Pons (tissue), 1 donor: ENCODE measurements at regions not wholly inside any gene's neighbourhood (a gene's known extent, or its start where the extent isn't known, plus 50 kb on each side); places are given as distances from the start of the nearest gene placed in this dataset.

Source experiments
- DNase-seq: peaks from one replicate; pipeline ENCODE4 v3.0.0-alpha.2; 2016; ENCODE audit warnings: low spot score

GRCh38 chr18:39515299-39515698 is 1949.7 kb upstream of the CELF4 start:
- DNase-seq, result no peak

- no peak for DNase-seq
Measured at GRCh38 chr18:39513186-39513585, 1947.6 kb upstream of the CELF4 start.

GRCh38 chr18:39506581-39507330 is 1941.2 kb upstream of the CELF4 start:
- no peak for DNase-seq

GRCh38 chr18:39500306-39500705 is 1934.7 kb upstream of the CELF4 start:
- no peak for DNase-seq

DNA sequence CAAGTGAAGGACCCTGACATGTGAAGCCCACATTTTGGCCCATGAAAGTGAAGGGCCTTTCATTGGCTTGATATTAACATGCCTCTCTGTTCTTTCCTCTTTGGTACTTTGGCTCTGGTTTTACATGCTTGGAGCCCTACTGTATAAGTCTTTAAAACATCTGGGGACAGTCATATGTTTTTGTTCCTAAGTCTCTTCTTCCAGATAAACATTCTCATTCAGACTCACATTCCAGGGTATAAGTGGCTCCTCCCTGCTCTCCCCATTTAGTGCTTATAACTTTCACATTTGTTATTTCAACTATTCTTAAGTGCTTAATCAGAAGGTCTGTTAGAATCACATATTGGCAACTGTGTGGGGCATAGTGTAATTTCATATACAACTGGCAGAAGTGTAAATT is 1932.2 kb upstream of the CELF4 start:
- no peak for DNase-seq

DNA sequence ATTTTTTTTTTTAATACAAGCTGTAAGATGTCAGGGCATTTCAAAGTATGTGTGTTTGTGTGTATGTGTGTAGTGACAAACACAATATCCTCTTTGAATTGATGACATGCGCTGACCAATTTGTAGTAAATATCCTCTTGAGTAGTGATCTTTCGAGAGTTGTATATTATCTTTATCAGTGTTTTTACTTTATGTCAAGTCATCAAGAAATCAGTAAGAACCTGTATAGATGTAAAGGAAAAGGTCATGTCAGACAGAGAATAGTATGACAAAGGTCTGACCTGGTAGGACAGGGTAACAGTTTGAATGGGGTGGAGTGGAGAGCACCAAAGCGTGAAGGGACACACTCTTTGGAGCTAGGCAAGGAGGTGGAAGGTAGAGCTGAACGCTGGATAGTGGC is 1931.4 kb upstream of the CELF4 start:
- DNase-seq, result no peak

- no peak for DNase-seq
Measured at GRCh38 chr18:39494211-39494896, 1928.8 kb upstream of the CELF4 start.

- DNase-seq, result no peak
Measured at GRCh38 chr18:39491408-39491807, 1925.8 kb upstream of the CELF4 start.

- no peak for DNase-seq
Measured at GRCh38 chr18:39489431-39489830, 1923.8 kb upstream of the CELF4 start.

- DNase-seq, result no peak
Measured at GRCh38 chr18:39487932-39488331, 1922.3 kb upstream of the CELF4 start.

DNA sequence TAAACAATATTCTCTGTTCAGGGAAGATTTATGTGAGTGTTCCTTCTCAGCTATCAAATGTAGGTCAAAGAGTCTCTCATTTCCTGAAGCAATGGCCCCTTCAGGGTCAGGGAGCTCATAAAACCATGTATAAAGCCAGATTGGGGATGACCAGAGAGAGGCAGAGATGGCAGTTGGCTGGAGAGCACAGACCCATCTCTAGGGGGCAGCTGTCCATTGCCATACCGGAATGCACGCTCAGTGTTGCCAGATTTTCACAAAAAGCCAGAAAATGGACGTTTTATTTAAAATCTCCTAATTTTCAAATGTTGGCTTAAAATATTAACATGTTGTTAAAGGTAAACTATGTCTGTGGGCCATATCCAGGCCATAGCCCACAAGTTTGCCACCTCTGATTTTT is 1920.7 kb upstream of the CELF4 start:
- no peak for DNase-seq

DNA sequence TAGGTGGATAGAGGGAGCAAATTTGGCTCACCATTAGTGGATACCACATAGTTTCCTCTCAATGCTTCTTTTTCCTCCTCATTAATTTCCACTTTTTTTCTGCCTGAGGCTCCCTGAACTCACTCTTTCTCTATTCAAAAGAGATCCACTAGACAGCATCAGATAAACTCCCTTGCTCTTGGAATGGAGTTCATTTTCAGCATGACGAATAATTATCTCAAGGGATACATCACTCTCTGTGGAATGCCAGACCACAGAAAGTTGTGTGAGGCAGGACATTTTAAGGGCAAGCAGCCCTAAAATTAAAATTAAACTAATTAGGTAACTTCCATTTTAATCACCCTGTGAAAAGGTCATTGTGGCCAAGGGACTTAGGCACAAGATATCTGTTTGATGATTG is 1920.1 kb upstream of the CELF4 start:
- DNase-seq, result no peak

DNA sequence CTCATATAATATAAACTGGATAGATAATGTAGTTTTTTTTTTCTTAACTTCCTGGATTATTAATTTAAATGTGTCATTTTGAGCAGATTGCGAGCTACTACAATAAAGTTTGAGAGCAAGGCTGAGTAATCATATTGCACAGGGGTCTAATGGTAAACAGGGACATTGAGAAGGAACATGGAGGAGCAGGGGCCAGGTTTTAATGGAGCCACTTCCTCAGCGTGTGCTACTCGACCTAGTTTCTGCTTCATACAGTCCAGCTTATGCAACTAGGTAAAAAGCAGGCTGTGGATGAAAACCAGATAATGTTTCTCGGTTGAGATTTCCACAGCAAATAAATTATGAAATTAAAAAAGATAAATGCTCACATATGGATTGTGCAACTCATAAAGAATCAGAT is 1915.7 kb upstream of the CELF4 start:
- DNase-seq, result no peak

GRCh38 chr18:39480494-39481195 is 1915.0 kb upstream of the CELF4 start:
- no peak for DNase-seq

- DNase-seq, result no peak
Measured at GRCh38 chr18:39464006-39464405, 1898.4 kb upstream of the CELF4 start.

GRCh38 chr18:39462436-39462835 is 1896.8 kb upstream of the CELF4 start:
- no peak for DNase-seq

GRCh38 chr18:39460136-39460535 is 1894.5 kb upstream of the CELF4 start:
- no peak for DNase-seq

GRCh38 chr18:39455285-39455684 is 1889.7 kb upstream of the CELF4 start:
- peak; percentile 19 for DNase-seq

- no peak for DNase-seq
Measured at GRCh38 chr18:39454866-39455265, 1889.3 kb upstream of the CELF4 start.

- peak; percentile 80 for DNase-seq
Measured at GRCh38 chr18:39453882-39454281, 1888.3 kb upstream of the CELF4 start.

- peak; percentile 24 for DNase-seq
Measured at GRCh38 chr18:39453356-39453755, 1887.8 kb upstream of the CELF4 start.

GRCh38 chr18:39450958-39451357 is 1885.4 kb upstream of the CELF4 start:
- no peak for DNase-seq

GRCh38 chr18:39449566-39449965 is 1884.0 kb upstream of the CELF4 start:
- DNase-seq, result no peak
